Spleen (tissue), 11 donors: ENCODE measurements at regions not wholly inside any gene's neighbourhood (a gene's known extent, or its start where the extent isn't known, plus 50 kb on each side); places are given as distances from the start of the nearest gene placed in this dataset.

ENCODE experiments used
- DNase-seq: peaks from one replicate; pipeline ENCODE4 v3.0.0-alpha.2; 2020
- H3K27ac ChIP-seq, 8 donors: fragments of 200-600 bp; sonication (generic) in 7 of 8; 1 replicate in 4 of 8; 2 replicates in 4 of 8; pipeline versions ENCODE4 v1.5.0 to v1.8.0; 2016 to 2021; ENCODE audit warnings: inconsistent platforms in 4 of 8, mild to moderate bottlenecking in 4 of 8, moderate library complexity in 1 of 8
- H3K27me3 ChIP-seq, 7 donors: fragments of 200-600 bp; sonication (generic) in 6 of 7; replicated peaks in 1 of 7; 1 replicate in 4 of 7; 2 replicates in 3 of 7; pipeline versions ENCODE4 v1.5.0 to v1.8.0; 2016 to 2021; ENCODE audit warnings: inconsistent platforms in 3 of 7, mild to moderate bottlenecking in 1 of 7
- H3K36me3 ChIP-seq, 6 donors: fragments of 200-600 bp; sonication (generic) in 5 of 6; 1 replicate in 4 of 6; 2 replicates in 2 of 6; pipeline versions ENCODE4 v1.5.0 to v1.8.0; 2016 to 2021; ENCODE audit warnings: inconsistent platforms in 2 of 6
- H3K4me1 ChIP-seq, 6 donors: fragments of 200-600 bp; sonication (generic) in 5 of 6; 1 replicate in 3 of 6; 2 replicates in 3 of 6; pipeline versions ENCODE4 v1.5.0 to v1.8.0; 2016 to 2021; ENCODE audit warnings: inconsistent platforms in 3 of 6
- H3K4me3 ChIP-seq, 8 donors: fragments of 200-600 bp; sonication (generic) in 7 of 8; 1 replicate in 4 of 8; 2 replicates in 4 of 8; pipeline versions ENCODE4 v1.5.0 to v1.8.0; 2016 to 2021; ENCODE audit warnings: inconsistent platforms in 4 of 8, mild to moderate bottlenecking in 4 of 8, moderate library complexity in 2 of 8
- H3K9me3 ChIP-seq, 8 donors: fragments of 200-600 bp; sonication (generic) in 7 of 8; 1 replicate in 4 of 8; 2 replicates in 4 of 8; pipeline versions ENCODE4 v1.5.0 to v1.8.0; 2016 to 2021; ENCODE audit warnings: inconsistent platforms in 4 of 8
- POLR2A ChIP-seq, 3 donors: fragments of 450-650 bp; IDR thresholded peaks; one replicate each; pipeline ENCODE4 v1.5.1; 2017; ENCODE audit warnings: antibody characterized with exemption in 3 of 3, mild to moderate bottlenecking in 1 of 3
- POLR2AphosphoS5 ChIP-seq, 3 donors: sonication (generic); formaldehyde crosslinking; IDR thresholded peaks; one replicate each; pipeline ENCODE4 v1.5.1; 2017; ENCODE audit warnings: antibody characterized with exemption in 3 of 3
- WGBS, 5 donors: extraction: QIAGEN DNeasy Blood & Tissue Kit in 3 of 5; methylation state at CpG; one replicate each; pipeline versions ENCODE4 v1.1.5 to v1.1.7; 2013 to 2018; 5-methylcytosine and 5-hydroxymethylcytosine counted together
- intact Hi-C: fragments of 100-400 bp; cut with DNase I; formaldehyde crosslinking; loops from one replicate; pipeline ENCODE4 v1.15.0; 2023; ENCODE audit warnings: low total_unique reads
- TF ChIP-seq, protein P1 (sequence below), 11 experiments: fragments of 200-600 bp in 7 of 11; fragments of 450-650 bp in 4 of 11; sonication (generic) in 4 of 11; IDR thresholded peaks in 8 of 11; conservative IDR thresholded peaks in 3 of 11; 1 replicate in 7 of 11; 2 replicates in 4 of 11; pipeline versions ENCODE4 v1.4.0 to v1.8.0; 2016 to 2021; ENCODE audit warnings: antibody characterized with exemption in 11 of 11, inconsistent platforms in 4 of 11, mild to moderate bottlenecking in 1 of 11
- donor health status: healthy with polysubstance abuse.
- donor health status: DM: no; HTN: no; CAD: no; lungs with moderate emphysema.
- donor health status: DM: no; HTN: no; CAD: no.
- donor health status: Bipolar disorder and iron deficiency.
- donor health status: healthy.
- donor health status: DM: no; HTN: no; CAD: no.
- donor health status: DM: yes; HTN: yes; CAD: no.

DNA sequence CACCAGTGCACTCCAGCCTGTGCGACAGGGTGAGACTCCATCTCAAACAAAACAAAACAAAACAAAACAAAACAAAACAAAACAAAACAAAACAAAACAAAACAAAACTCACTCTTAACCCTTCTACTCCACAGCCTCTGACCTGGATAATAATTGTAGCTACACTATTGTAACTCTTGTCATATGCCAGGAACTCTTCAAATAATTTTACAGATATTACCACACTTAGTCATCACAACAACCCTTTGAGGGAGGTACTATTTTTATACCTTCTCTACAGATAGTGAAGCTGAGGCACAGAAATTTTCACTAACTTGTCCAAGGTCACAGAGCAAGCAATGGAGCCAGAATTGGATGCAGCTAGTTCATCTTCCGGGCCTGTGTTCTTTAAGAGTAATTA, 547.8 kb downstream of the ADGRL2 start:
- Histone ChIP-seq H3K27ac (no peak overlapping the region), H3K4me1 (no peaks in the 10 kb centered on the region), H3K36me3 (no peaks in the 10 kb centered on the region), H3K4me3 (no peak overlapping the region), H3K27me3 (no peaks in the 10 kb centered on the region), H3K9me3 (peaks cover 0 to 21% (median 13%) of the 10 kb centered on the region in 8 donors)
- TF ChIP-seq, protein P1, sequence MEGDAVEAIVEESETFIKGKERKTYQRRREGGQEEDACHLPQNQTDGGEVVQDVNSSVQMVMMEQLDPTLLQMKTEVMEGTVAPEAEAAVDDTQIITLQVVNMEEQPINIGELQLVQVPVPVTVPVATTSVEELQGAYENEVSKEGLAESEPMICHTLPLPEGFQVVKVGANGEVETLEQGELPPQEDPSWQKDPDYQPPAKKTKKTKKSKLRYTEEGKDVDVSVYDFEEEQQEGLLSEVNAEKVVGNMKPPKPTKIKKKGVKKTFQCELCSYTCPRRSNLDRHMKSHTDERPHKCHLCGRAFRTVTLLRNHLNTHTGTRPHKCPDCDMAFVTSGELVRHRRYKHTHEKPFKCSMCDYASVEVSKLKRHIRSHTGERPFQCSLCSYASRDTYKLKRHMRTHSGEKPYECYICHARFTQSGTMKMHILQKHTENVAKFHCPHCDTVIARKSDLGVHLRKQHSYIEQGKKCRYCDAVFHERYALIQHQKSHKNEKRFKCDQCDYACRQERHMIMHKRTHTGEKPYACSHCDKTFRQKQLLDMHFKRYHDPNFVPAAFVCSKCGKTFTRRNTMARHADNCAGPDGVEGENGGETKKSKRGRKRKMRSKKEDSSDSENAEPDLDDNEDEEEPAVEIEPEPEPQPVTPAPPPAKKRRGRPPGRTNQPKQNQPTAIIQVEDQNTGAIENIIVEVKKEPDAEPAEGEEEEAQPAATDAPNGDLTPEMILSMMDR (IDR thresholded peaks at IDR 0.05 in 8 of 11, conservative IDR thresholded peaks at IDR 0.05 in 3 of 11), result no peak
- TF ChIP-seq POLR2AphosphoS5 (IDR thresholded peaks at IDR 0.05), result no peak
- TF ChIP-seq POLR2A (IDR thresholded peaks at IDR 0.05), result no peak
- no peak for DNase-seq
- intact Hi-C loops, result no loop called here
- WGBS, 5 donors, result 93 to 98% (median 95%) methylated on average over 2 of the region's 2 CpGs

DNA sequence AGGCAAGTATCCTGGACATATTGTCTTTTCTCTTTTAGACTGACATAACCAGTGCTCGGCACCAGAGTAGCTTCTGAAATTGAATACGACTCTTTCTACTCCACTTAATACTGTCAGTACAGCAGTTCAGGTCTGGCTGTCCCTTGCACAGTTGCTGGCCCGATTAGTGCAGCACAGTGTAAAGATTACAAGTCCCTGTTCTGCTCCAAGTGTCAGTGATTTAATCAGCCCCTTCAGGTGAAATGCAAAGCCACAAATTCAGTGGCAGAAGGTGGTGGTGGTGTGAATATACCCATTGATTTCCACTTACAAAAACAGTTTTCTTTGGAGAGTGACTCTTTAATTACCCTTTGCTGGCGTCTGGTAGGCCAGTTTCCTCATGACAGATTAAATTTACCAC, 545.4 kb downstream of the ADGRL2 start:
- Histone ChIP-seq H3K9me3 (peaks cover 0 to 21% (median 13%) of the 10 kb centered on the region in 8 donors), H3K4me1 (no peaks in the 10 kb centered on the region), H3K4me3 (no peak overlapping the region), H3K27ac (no peak overlapping the region), H3K36me3 (no peaks in the 10 kb centered on the region), H3K27me3 (no peaks in the 10 kb centered on the region)
- DNase-seq, result no peak
- intact Hi-C loops, result no loop called here
- TF ChIP-seq POLR2A (IDR thresholded peaks at IDR 0.05) (no peak), POLR2AphosphoS5 (IDR thresholded peaks at IDR 0.05) (no peak)
- TF ChIP-seq, protein P1 (IDR thresholded peaks at IDR 0.05 in 8 of 11, conservative IDR thresholded peaks at IDR 0.05 in 3 of 11), result no peak
- 71 to 89% (median 79%) methylated on average over 4 of the region's 4 CpGs for WGBS, 5 donors

DNA sequence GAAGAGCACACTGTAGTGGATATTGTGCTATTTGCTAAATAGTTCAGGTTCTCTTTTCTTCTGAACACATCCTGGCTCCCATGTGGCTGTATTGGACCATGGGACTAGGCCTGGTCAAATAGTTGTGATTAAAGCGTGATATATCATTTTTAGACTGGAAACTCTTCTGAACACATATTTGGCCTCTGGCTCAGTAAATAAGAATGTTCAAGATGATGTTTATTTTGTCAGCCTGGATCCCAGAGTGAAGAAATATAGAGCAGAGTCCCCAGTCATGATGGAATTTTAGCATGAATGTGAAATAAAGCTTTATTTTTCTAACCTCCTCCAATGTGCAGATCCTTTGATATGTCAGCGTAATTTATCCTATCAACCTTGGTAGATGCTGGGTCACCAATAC, 542.6 kb downstream of the ADGRL2 start:
- Histone ChIP-seq H3K27ac (no peak overlapping the region), H3K4me1 (no peaks in the 10 kb centered on the region), H3K9me3 (peaks cover 0 to 3% (median 0%) of the 10 kb centered on the region in 8 donors), H3K36me3 (no peaks in the 10 kb centered on the region), H3K4me3 (no peak overlapping the region), H3K27me3 (no peaks in the 10 kb centered on the region)
- 66 to 95% (median 88%) methylated on average over 2 of the region's 2 CpGs for WGBS, 5 donors
- DNase-seq, result no peak
- TF ChIP-seq POLR2AphosphoS5 (IDR thresholded peaks at IDR 0.05) (no peak), POLR2A (IDR thresholded peaks at IDR 0.05) (no peak)
- TF ChIP-seq, protein P1 (IDR thresholded peaks at IDR 0.05 in 8 of 11, conservative IDR thresholded peaks at IDR 0.05 in 3 of 11), result no peak
- intact Hi-C loops, result no loop called here

DNA sequence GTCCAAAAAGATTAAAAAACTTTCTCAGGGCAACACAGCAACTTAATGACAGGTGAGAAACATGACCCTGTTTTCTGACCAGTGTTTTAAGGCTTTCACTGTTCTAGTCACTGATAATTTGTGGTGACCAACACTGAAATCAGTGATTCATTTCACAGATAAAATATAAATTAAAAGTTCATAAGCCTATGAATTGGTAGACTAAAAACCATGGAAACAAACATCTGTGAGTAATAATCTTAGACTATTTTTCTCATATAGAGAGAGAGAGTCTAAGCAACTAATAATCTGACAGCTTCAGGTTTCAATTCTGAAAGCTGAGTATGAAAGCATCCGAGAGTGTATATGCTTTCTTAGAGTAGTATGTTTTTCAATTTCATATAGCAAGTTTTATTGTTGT, 536.9 kb downstream of the ADGRL2 start:
- Histone ChIP-seq H3K9me3 (no peaks in the 10 kb centered on the region), H3K4me1 (peaks cover 0 to 4% (median 0%) of the 10 kb centered on the region in 6 donors), H3K36me3 (no peaks in the 10 kb centered on the region), H3K27ac (no peak overlapping the region), H3K27me3 (no peaks in the 10 kb centered on the region), H3K4me3 (no peak overlapping the region)
- WGBS, 5 donors, result 70 to 92% (median 76%) methylated on average over 1 of the region's 1 CpG
- DNase-seq, result no peak
- intact Hi-C loops, result no loop called here
- TF ChIP-seq POLR2AphosphoS5 (IDR thresholded peaks at IDR 0.05), result no peak
- TF ChIP-seq, protein P1 (IDR thresholded peaks at IDR 0.05 in 8 of 11, conservative IDR thresholded peaks at IDR 0.05 in 3 of 11), result no peak
- TF ChIP-seq POLR2A (IDR thresholded peaks at IDR 0.05), result no peak
